ENCODE measurements at regions not wholly inside any gene's neighbourhood (a gene's known extent, or its start where the extent isn't known, plus 50 kb on each side); places are given as distances from the start of the nearest gene placed in this dataset.

DNA sequence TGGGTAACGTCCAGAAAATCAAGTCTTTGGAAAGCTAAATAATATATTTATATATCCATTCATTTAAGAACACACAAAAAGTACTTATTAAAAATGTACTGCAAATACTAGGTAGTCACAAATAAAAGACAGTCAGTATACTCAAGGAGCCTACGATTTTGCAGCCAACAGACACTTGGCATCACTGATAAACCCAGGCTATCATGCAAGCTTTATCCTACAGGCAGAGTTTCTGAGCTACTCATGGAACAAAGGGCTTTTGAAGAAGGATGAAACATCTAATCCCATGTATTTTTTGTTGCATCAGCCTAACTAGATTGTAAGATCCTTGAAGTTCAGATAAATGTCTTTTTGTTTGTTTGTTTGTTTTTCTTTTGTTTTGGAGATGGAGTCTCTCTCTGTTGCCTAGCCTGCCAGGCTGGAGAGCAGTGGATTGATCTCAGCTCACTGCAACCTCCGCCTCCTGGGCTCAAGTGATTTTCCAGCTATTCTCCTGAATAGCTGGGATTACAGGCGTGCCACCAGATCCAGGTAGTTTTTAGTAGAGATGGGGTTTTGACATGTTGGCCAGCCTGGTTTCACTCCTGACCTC is 319.4 kb upstream of the MDFIC2 start:
- Histone ChIP-seq H3K36me3 (ENCODE audit: control insufficient read depth in 2 of 2, extremely low read depth in 1 of 2, insufficient read depth in 2 of 2, low read length in 2 of 2) (no peaks in the 10 kb centered on the region), H4K20me1 (ENCODE audit: control insufficient read depth, extremely low read depth, insufficient read depth, low read length) (no peaks in the 10 kb centered on the region), H3K79me2 (ENCODE audit: control insufficient read depth, insufficient read depth, low read length) (no peaks in the 10 kb centered on the region), H3K4me2 (ENCODE audit: control insufficient read depth, extremely low read depth, insufficient read depth, low read depth, low read length) (no peak overlapping the region), H3K4me3 (ENCODE audit: control insufficient read depth in 2 of 3, extremely low read depth in 1 of 3, insufficient read depth in 2 of 3, low read depth in 1 of 3, low read length in 3 of 3) (no peak overlapping the region), H3K9me3 (ENCODE audit: control insufficient read depth, low read depth, low read length) (no peaks in the 10 kb centered on the region), H3K27ac (ENCODE audit: control insufficient read depth, insufficient read depth, low read length) (no peak overlapping the region), H2AFZ (ENCODE audit: control insufficient read depth, low read length) (no peak overlapping the region), H3K4me1 (ENCODE audit: control insufficient read depth, extremely low read depth, insufficient read depth, low read length) (no peaks in the 10 kb centered on the region), H3K27me3 (ENCODE audit: control insufficient read depth, extremely low read depth, insufficient read depth, low read length) (no peaks in the 10 kb centered on the region), H3K9ac (ENCODE audit: control insufficient read depth, extremely low read depth, insufficient read depth, low read length) (no peak overlapping the region), H3K9me1 (ENCODE audit: control insufficient read depth, extremely low read depth, insufficient read depth, low read length) (no peaks in the 10 kb centered on the region)
- TF ChIP-seq EZH2 (IDR thresholded peaks at IDR 0.05; ENCODE audit: low read length) = no peak
- TF ChIP-seq, protein P1, sequence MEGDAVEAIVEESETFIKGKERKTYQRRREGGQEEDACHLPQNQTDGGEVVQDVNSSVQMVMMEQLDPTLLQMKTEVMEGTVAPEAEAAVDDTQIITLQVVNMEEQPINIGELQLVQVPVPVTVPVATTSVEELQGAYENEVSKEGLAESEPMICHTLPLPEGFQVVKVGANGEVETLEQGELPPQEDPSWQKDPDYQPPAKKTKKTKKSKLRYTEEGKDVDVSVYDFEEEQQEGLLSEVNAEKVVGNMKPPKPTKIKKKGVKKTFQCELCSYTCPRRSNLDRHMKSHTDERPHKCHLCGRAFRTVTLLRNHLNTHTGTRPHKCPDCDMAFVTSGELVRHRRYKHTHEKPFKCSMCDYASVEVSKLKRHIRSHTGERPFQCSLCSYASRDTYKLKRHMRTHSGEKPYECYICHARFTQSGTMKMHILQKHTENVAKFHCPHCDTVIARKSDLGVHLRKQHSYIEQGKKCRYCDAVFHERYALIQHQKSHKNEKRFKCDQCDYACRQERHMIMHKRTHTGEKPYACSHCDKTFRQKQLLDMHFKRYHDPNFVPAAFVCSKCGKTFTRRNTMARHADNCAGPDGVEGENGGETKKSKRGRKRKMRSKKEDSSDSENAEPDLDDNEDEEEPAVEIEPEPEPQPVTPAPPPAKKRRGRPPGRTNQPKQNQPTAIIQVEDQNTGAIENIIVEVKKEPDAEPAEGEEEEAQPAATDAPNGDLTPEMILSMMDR (optimal IDR thresholded peaks at IDR 0.05 in 1 of 3, IDR thresholded peaks at IDR 0.05 in 1 of 3, conservative IDR thresholded peaks at IDR 0.05 in 1 of 3; ENCODE audit: extremely low read depth in 1 of 3, insufficient read depth in 2 of 3, low read length in 3 of 3) = no peak
- FAIRE-seq (no peak), DNase-seq (ENCODE audit: low read depth, low spot score) (no peak)
- dilution Hi-C loops (cut with MboI; ENCODE audit: extremely low pct_ligation_motif_present, low sequenced_read_pairs) = no loop called here

- Histone ChIP-seq H4K20me1 (ENCODE audit: control insufficient read depth, extremely low read depth, insufficient read depth, low read length) (no peaks in the 10 kb centered on the region), H3K4me3 (ENCODE audit: control insufficient read depth in 2 of 3, extremely low read depth in 1 of 3, insufficient read depth in 2 of 3, low read depth in 1 of 3, low read length in 3 of 3) (no peak overlapping the region), H3K79me2 (ENCODE audit: control insufficient read depth, insufficient read depth, low read length) (no peaks in the 10 kb centered on the region), H3K9me1 (ENCODE audit: control insufficient read depth, extremely low read depth, insufficient read depth, low read length) (no peaks in the 10 kb centered on the region), H3K9me3 (ENCODE audit: control insufficient read depth, low read depth, low read length) (no peaks in the 10 kb centered on the region), H3K27ac (ENCODE audit: control insufficient read depth, insufficient read depth, low read length) (no peak overlapping the region), H3K4me2 (ENCODE audit: control insufficient read depth, extremely low read depth, insufficient read depth, low read depth, low read length) (no peak overlapping the region), H3K4me1 (ENCODE audit: control insufficient read depth, extremely low read depth, insufficient read depth, low read length) (no peaks in the 10 kb centered on the region), H3K36me3 (ENCODE audit: control insufficient read depth in 2 of 2, extremely low read depth in 1 of 2, insufficient read depth in 2 of 2, low read length in 2 of 2) (no peaks in the 10 kb centered on the region), H3K9ac (ENCODE audit: control insufficient read depth, extremely low read depth, insufficient read depth, low read length) (no peak overlapping the region), H2AFZ (ENCODE audit: control insufficient read depth, low read length) (no peak overlapping the region), H3K27me3 (ENCODE audit: control insufficient read depth, extremely low read depth, insufficient read depth, low read length) (no peaks in the 10 kb centered on the region)
- TF ChIP-seq, protein P1 (optimal IDR thresholded peaks at IDR 0.05 in 1 of 3, IDR thresholded peaks at IDR 0.05 in 1 of 3, conservative IDR thresholded peaks at IDR 0.05 in 1 of 3; ENCODE audit: extremely low read depth in 1 of 3, insufficient read depth in 2 of 3, low read length in 3 of 3) = no peak
- TF ChIP-seq EZH2 (IDR thresholded peaks at IDR 0.05; ENCODE audit: low read length) = no peak
- FAIRE-seq = no peak
- dilution Hi-C loops (cut with MboI; ENCODE audit: extremely low pct_ligation_motif_present, low sequenced_read_pairs) = no loop called here
- DNase-seq (ENCODE audit: low read depth, low spot score) = no peak
These were observed 309.0 kb upstream of the MDFIC2 start for GRCh38 chr3:70621451-70621850.
